IMR-90 (cell line): ENCODE measurements at regions not wholly inside any gene's neighbourhood (a gene's known extent, or its start where the extent isn't known, plus 50 kb on each side); places are given as distances from the start of the nearest gene placed in this dataset.

Source experiments
- ATAC-seq: fragments of 200-7000 bp; cut with Tn5 transposase; 2 replicates; pipeline ENCODE4 v1.9.1; 2020; ENCODE audit warnings: low read depth, mild to moderate bottlenecking, moderate library complexity
- BruUV-seq: library from RNA; stranded (reverse); fragments of 400-500 nt; replicated peaks from 2 replicates; lab custom pipeline; 2021; lab: Mats Ljungman, UMichigan
- CTCF ChIA-PET: fragments of 300-600 bp; formaldehyde crosslinking; extraction: SDS; loops from one replicate; lab custom pipeline; 2021; ENCODE audit warnings: antibody characterized with exemption; lab: Yijun Ruan, JAX
- POLR2A ChIA-PET: fragments of 300-600 bp; sonication (Branson Sonifier 250); formaldehyde crosslinking; loops from one replicate; lab custom pipeline; 2022; ENCODE audit warnings: antibody characterized with exemption; ENCODE audit not compliant: unreplicated experiment; lab: Charles Lee
- DNase-seq: peaks from one replicate; pipeline ENCODE4 v3.0.0; 2013
- H2AFZ ChIP-seq: replicated peaks from 2 replicates; pipeline ENCODE3; 2013; ENCODE audit warnings: low read length, mild to moderate bottlenecking; ENCODE audit not compliant: poor library complexity
- H2AK5ac ChIP-seq: 2 replicates; pipeline ENCODE4 v1.6.1; 2013; ENCODE audit warnings: low read depth, low read length, inconsistent platforms
- H2AK9ac ChIP-seq: replicated peaks from 2 replicates; pipeline ENCODE3; 2013; ENCODE audit warnings: mild to moderate bottlenecking, low read depth, low read length, moderate library complexity; ENCODE audit not compliant: poor library complexity
- H2BK120ac ChIP-seq: 2 replicates; pipeline ENCODE4 v1.6.1; 2013; ENCODE audit warnings: low read depth, low read length, inconsistent platforms
- H2BK15ac ChIP-seq: 3 replicates; pipeline ENCODE4 v1.6.1; 2013; ENCODE audit warnings: low read depth, low read length, inconsistent platforms
- H2BK20ac ChIP-seq: 2 replicates; pipeline ENCODE4 v1.6.1; 2013; ENCODE audit warnings: low read depth, mild to moderate bottlenecking, inconsistent platforms, low read length, moderate library complexity
- H2BK5ac ChIP-seq: 2 replicates; pipeline ENCODE4 v1.6.1; 2013; ENCODE audit warnings: mild to moderate bottlenecking, low read depth, low read length, inconsistent platforms; ENCODE audit not compliant: poor library complexity, severe bottlenecking
- H3K14ac ChIP-seq: replicated peaks from 2 replicates; pipeline ENCODE4 v1.6.1; 2013; ENCODE audit warnings: low read depth, low read length, inconsistent platforms
- H3K18ac ChIP-seq: 2 replicates; pipeline ENCODE4 v1.6.1; 2013; ENCODE audit warnings: low read depth, low read length, control low read depth
- H3K23ac ChIP-seq: 2 replicates; pipeline ENCODE4 v1.6.1; 2013; ENCODE audit warnings: low read depth, low read length, inconsistent platforms
- H3K27ac ChIP-seq: 2 replicates; pipeline ENCODE4 v1.5.1; 2013; ENCODE audit warnings: mild to moderate bottlenecking, control low read depth, low read length; ENCODE audit not compliant: insufficient read depth
- H3K27me3 ChIP-seq: 2 replicates; pipeline ENCODE4 v1.6.1; 2013; ENCODE audit warnings: low read length; ENCODE audit not compliant: control insufficient read depth, insufficient read depth
- H3K36me3 ChIP-seq: 2 replicates; pipeline ENCODE4 v1.6.1; 2013; ENCODE audit warnings: low read length, mixed read lengths; ENCODE audit not compliant: control insufficient read depth, insufficient read depth
- H3K4ac ChIP-seq: 2 replicates; pipeline ENCODE4 v1.6.1; 2013; ENCODE audit warnings: low read depth, low read length, inconsistent platforms
- H3K4me1 ChIP-seq: 2 replicates; pipeline ENCODE4 v1.6.1; 2013; ENCODE audit warnings: low read length, mixed read lengths; ENCODE audit not compliant: control insufficient read depth, insufficient read depth
- H3K4me2 ChIP-seq: 2 replicates; pipeline ENCODE4 v1.6.1; 2013; ENCODE audit warnings: low read depth, mild to moderate bottlenecking, control low read depth, low read length, moderate library complexity
- H3K4me3 ChIP-seq: 2 replicates; pipeline ENCODE4 v1.5.1; 2013; ENCODE audit warnings: low read depth, mild to moderate bottlenecking, control low read depth, low read length, moderate library complexity; ENCODE audit not compliant: insufficient read depth
- H3K56ac ChIP-seq: 2 replicates; pipeline ENCODE4 v1.6.1; 2013; ENCODE audit warnings: low read length, inconsistent platforms; ENCODE audit not compliant: insufficient read depth; ENCODE audit errors: extremely low read depth
- H3K79me1 ChIP-seq, 2 experiments: 2 replicates each; pipeline ENCODE4 v1.6.1; 2013; ENCODE audit warnings: low read length in 2 of 2, inconsistent platforms in 1 of 2, low read depth in 1 of 2
- H3K9ac ChIP-seq: 2 replicates; pipeline ENCODE4 v1.6.1; 2013; ENCODE audit warnings: low read depth, low read length, control low read depth
- H3K9me1 ChIP-seq: 2 replicates; pipeline ENCODE4 v1.6.1; 2013; ENCODE audit warnings: low read length, inconsistent platforms; ENCODE audit not compliant: insufficient read depth
- H3K9me3 ChIP-seq: 2 replicates; pipeline ENCODE4 v1.6.1; 2013; ENCODE audit warnings: low read length; ENCODE audit not compliant: control insufficient read depth, insufficient read depth
- H4K20me1 ChIP-seq: 2 replicates; pipeline ENCODE4 v1.6.1; 2013; ENCODE audit warnings: low read length, inconsistent platforms; ENCODE audit not compliant: insufficient read depth
- H4K5ac ChIP-seq: 2 replicates; pipeline ENCODE4 v1.6.1; 2013; ENCODE audit warnings: mild to moderate bottlenecking, low read depth, low read length, control low read depth
- H4K8ac ChIP-seq, 2 experiments: 2 replicates each; pipeline ENCODE4 v1.6.1; 2013; ENCODE audit warnings: low read depth in 2 of 2, low read length in 2 of 2, control low read depth in 1 of 2, inconsistent platforms in 1 of 2
- H4K91ac ChIP-seq: 2 replicates; pipeline ENCODE4 v1.6.1; 2013; ENCODE audit warnings: low read depth, low read length, inconsistent platforms; ENCODE audit not compliant: insufficient read depth
- BHLHE40 ChIP-seq: fragments of 150-350 bp; IDR thresholded peaks from 2 replicates; pipeline ENCODE4 v1.6.1; 2016; ENCODE audit warnings: mild to moderate bottlenecking, low read depth, low read length
- CEBPB ChIP-seq: IDR thresholded peaks from 2 replicates; pipeline ENCODE4 v1.6.1; 2012; ENCODE audit warnings: low read depth, low read length, improper control_type of control experiment
- CHD1 ChIP-seq: IDR thresholded peaks from 2 replicates; pipeline ENCODE4 v1.6.1; 2012; ENCODE audit warnings: low read depth, low read length, improper control_type of control experiment
- NFE2L2 ChIP-seq: fragments of 150-350 bp; IDR thresholded peaks from 2 replicates; pipeline ENCODE4 v1.6.1; 2016; ENCODE audit warnings: low read depth, mild to moderate bottlenecking, low read length
- RAD21 ChIP-seq: IDR thresholded peaks from 2 replicates; pipeline ENCODE4 v1.6.1; 2012; ENCODE audit warnings: low read length, improper control_type of control experiment
- RFX5 ChIP-seq: IDR thresholded peaks from 2 replicates; pipeline ENCODE4 v1.8.0; 2012; ENCODE audit warnings: low read depth, mild to moderate bottlenecking, low read length, moderate library complexity
- whole genome bisulfite sequencing, 2 experiments: methylation state at CpG; one replicate each; pipeline versions ENCODE4 v1.1.5 to v1.1.7; 2013; ENCODE audit warnings: missing lambda C conversion rate in 2 of 2; ENCODE audit not compliant: insufficient read length in 1 of 2; ENCODE audit errors: extremely low coverage in 2 of 2; 5-methylcytosine and 5-hydroxymethylcytosine counted together
- dilution Hi-C: fragments of 300-500 bp; cut with HindIII; formaldehyde crosslinking; loops from one replicate; pipeline ENCODE4 v1.14.3; 2018; ENCODE audit warnings: low sequenced_read_pairs; ENCODE audit not compliant: unreplicated experiment
- in situ Hi-C: fragments of 300-500 bp; cut with MboI; formaldehyde crosslinking; loops from 3 replicates; pipeline ENCODE4 v1.14.3; 2019; ENCODE audit warnings: low sequenced_read_pairs, inconsistent platforms, mixed read lengths
- intact Hi-C: fragments of 100-400 bp; cut with micrococcal nuclease; formaldehyde crosslinking; loops from 2 replicates; pipeline ENCODE4 v1.10.0; 2022
- TF ChIP-seq, protein P1 (sequence below): conservative IDR thresholded peaks from 2 replicates; pipeline ENCODE4 v1.5.1; 2012; ENCODE audit warnings: mild to moderate bottlenecking, low read depth, low read length, improper control_type of control experiment

- no peak overlapping the region for H2BK5ac ChIP-seq
- no peak overlapping the region for H3K27ac ChIP-seq
- H3K14ac ChIP-seq: no peak overlapping the region
- no peak overlapping the region for H3K56ac ChIP-seq
- intact Hi-C loops (no loop called here), dilution Hi-C loops (no loop called here), in situ Hi-C loops (no loop called here)
- no peaks in the 10 kb centered on the region for H3K27me3 ChIP-seq
- POLR2A ChIA-PET: no interaction called here
- no peak overlapping the region for H2AK5ac ChIP-seq
- H2AK9ac ChIP-seq: no peak overlapping the region
- H3K4me2 ChIP-seq: no peak overlapping the region
- no peak overlapping the region for H3K9ac ChIP-seq
- H3K9me3 ChIP-seq: peaks cover 8% of the 10 kb centered on the region; the same call in 1 of the 2 replicates
- BruUV-seq: no TSS peak
- H3K4ac ChIP-seq: no peak overlapping the region
- H3K79me1 ChIP-seq: no peaks in the 10 kb centered on the region
- WGBS, 2 experiments: no CpG with 5 or more reads among the region's 2 CpGs
- CTCF ChIA-PET: no interaction called here
- H3K18ac ChIP-seq: no peak overlapping the region
- H4K5ac ChIP-seq: no peak overlapping the region
- no peak for TF ChIP-seq RFX5
- no peak for TF ChIP-seq RAD21
- no peak for TF ChIP-seq CEBPB
- TF ChIP-seq BHLHE40: no peak
- TF ChIP-seq CHD1: no peak
- TF ChIP-seq NFE2L2: no peak
- TF ChIP-seq, protein P1, sequence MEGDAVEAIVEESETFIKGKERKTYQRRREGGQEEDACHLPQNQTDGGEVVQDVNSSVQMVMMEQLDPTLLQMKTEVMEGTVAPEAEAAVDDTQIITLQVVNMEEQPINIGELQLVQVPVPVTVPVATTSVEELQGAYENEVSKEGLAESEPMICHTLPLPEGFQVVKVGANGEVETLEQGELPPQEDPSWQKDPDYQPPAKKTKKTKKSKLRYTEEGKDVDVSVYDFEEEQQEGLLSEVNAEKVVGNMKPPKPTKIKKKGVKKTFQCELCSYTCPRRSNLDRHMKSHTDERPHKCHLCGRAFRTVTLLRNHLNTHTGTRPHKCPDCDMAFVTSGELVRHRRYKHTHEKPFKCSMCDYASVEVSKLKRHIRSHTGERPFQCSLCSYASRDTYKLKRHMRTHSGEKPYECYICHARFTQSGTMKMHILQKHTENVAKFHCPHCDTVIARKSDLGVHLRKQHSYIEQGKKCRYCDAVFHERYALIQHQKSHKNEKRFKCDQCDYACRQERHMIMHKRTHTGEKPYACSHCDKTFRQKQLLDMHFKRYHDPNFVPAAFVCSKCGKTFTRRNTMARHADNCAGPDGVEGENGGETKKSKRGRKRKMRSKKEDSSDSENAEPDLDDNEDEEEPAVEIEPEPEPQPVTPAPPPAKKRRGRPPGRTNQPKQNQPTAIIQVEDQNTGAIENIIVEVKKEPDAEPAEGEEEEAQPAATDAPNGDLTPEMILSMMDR: no peak
- no peaks in the 10 kb centered on the region for H3K9me1 ChIP-seq
- no peak overlapping the region for H3K23ac ChIP-seq
- no peaks in the 10 kb centered on the region for H4K20me1 ChIP-seq
- H2BK120ac ChIP-seq: no peak overlapping the region
- H4K8ac ChIP-seq: no peak overlapping the region
- H2BK15ac ChIP-seq: no peak overlapping the region
- H2BK20ac ChIP-seq: no peak overlapping the region
- no peaks in the 10 kb centered on the region for H3K36me3 ChIP-seq
- H3K4me1 ChIP-seq: no peaks in the 10 kb centered on the region
- H3K4me3 ChIP-seq: no peak overlapping the region
- ATAC-seq (no peak), DNase-seq (no peak)
- no peak overlapping the region for H2AFZ ChIP-seq
- no peak overlapping the region for H4K91ac ChIP-seq
These were observed 316.2 kb downstream of the POM121L12 start for GRCh38 chr7:53351681-53352080.
